ENCODE measurements at regions not wholly inside any gene's neighbourhood (a gene's known extent, or its start where the extent isn't known, plus 50 kb on each side); places are given as distances from the start of the nearest gene placed in this dataset.

DNA sequence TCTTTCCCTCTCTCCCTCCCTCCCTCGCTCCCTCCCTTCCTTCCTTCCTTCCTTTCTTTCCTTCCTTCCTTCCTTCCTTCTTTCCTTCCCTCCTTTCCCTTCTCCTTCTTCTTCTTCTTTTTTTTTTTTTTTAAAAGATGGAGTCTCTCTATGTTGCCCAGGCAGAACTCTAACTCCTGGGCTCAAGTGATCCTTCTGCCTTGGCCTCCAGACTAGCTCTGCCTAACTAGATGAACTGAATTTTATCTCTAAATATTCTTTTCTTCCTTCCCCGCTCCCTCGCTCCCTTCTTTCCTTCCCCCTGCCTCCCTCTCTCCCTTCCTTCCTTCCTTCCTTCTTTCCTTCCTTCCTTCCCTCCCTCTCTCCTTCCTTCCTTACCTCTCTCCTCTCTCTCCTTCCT, 170.5 kb upstream of the LHX5 start:
- TF ChIP-seq, protein P1, sequence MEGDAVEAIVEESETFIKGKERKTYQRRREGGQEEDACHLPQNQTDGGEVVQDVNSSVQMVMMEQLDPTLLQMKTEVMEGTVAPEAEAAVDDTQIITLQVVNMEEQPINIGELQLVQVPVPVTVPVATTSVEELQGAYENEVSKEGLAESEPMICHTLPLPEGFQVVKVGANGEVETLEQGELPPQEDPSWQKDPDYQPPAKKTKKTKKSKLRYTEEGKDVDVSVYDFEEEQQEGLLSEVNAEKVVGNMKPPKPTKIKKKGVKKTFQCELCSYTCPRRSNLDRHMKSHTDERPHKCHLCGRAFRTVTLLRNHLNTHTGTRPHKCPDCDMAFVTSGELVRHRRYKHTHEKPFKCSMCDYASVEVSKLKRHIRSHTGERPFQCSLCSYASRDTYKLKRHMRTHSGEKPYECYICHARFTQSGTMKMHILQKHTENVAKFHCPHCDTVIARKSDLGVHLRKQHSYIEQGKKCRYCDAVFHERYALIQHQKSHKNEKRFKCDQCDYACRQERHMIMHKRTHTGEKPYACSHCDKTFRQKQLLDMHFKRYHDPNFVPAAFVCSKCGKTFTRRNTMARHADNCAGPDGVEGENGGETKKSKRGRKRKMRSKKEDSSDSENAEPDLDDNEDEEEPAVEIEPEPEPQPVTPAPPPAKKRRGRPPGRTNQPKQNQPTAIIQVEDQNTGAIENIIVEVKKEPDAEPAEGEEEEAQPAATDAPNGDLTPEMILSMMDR (IDR thresholded peaks at IDR 0.05; ENCODE audit: insufficient read depth, low read length) = no peak
- TF ChIP-seq GABPA (IDR thresholded peaks at IDR 0.05; ENCODE audit: low read depth) (no peak), POLR2AphosphoS5 (IDR thresholded peaks at IDR 0.05; ENCODE audit: low read depth) (no peak), SPI1 (IDR thresholded peaks at IDR 0.05; ENCODE audit: borderline replicate concordance, low read depth) (no peak)
- TF ChIP-seq, protein P2, sequence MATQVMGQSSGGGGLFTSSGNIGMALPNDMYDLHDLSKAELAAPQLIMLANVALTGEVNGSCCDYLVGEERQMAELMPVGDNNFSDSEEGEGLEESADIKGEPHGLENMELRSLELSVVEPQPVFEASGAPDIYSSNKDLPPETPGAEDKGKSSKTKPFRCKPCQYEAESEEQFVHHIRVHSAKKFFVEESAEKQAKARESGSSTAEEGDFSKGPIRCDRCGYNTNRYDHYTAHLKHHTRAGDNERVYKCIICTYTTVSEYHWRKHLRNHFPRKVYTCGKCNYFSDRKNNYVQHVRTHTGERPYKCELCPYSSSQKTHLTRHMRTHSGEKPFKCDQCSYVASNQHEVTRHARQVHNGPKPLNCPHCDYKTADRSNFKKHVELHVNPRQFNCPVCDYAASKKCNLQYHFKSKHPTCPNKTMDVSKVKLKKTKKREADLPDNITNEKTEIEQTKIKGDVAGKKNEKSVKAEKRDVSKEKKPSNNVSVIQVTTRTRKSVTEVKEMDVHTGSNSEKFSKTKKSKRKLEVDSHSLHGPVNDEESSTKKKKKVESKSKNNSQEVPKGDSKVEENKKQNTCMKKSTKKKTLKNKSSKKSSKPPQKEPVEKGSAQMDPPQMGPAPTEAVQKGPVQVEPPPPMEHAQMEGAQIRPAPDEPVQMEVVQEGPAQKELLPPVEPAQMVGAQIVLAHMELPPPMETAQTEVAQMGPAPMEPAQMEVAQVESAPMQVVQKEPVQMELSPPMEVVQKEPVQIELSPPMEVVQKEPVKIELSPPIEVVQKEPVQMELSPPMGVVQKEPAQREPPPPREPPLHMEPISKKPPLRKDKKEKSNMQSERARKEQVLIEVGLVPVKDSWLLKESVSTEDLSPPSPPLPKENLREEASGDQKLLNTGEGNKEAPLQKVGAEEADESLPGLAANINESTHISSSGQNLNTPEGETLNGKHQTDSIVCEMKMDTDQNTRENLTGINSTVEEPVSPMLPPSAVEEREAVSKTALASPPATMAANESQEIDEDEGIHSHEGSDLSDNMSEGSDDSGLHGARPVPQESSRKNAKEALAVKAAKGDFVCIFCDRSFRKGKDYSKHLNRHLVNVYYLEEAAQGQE (IDR thresholded peaks at IDR 0.05; ENCODE audit: insufficient replicate concordance, low read depth) = no peak

Data from HL-60 (cell line).